IMR-90 (cell line): ENCODE measurements at regions not wholly inside any gene's neighbourhood (a gene's known extent, or its start where the extent isn't known, plus 50 kb on each side); places are given as distances from the start of the nearest gene placed in this dataset.
A peak's percentile ranks its signal among the peaks of the same experiment; 100 is the strongest.

Source experiments
- ATAC-seq: fragments of 200-7000 bp; cut with Tn5 transposase; 2 replicates; pipeline ENCODE4 v1.9.1; 2020; ENCODE audit warnings: low read depth, mild to moderate bottlenecking, moderate library complexity
- BruUV-seq: library from RNA; stranded (reverse); fragments of 400-500 nt; replicated peaks from 2 replicates; lab custom pipeline; 2021; lab: Mats Ljungman, UMichigan
- CTCF ChIA-PET: fragments of 300-600 bp; formaldehyde crosslinking; extraction: SDS; loops from one replicate; lab custom pipeline; 2021; ENCODE audit warnings: antibody characterized with exemption; lab: Yijun Ruan, JAX
- POLR2A ChIA-PET: fragments of 300-600 bp; sonication (Branson Sonifier 250); formaldehyde crosslinking; loops from one replicate; lab custom pipeline; 2022; ENCODE audit warnings: antibody characterized with exemption; ENCODE audit not compliant: unreplicated experiment; lab: Charles Lee
- DNase-seq: peaks from one replicate; pipeline ENCODE4 v3.0.0; 2013
- H2AFZ ChIP-seq: replicated peaks from 2 replicates; pipeline ENCODE3; 2013; ENCODE audit warnings: low read length, mild to moderate bottlenecking; ENCODE audit not compliant: poor library complexity
- H2AK5ac ChIP-seq: 2 replicates; pipeline ENCODE4 v1.6.1; 2013; ENCODE audit warnings: low read depth, low read length, inconsistent platforms
- H2AK9ac ChIP-seq: replicated peaks from 2 replicates; pipeline ENCODE3; 2013; ENCODE audit warnings: mild to moderate bottlenecking, low read depth, low read length, moderate library complexity; ENCODE audit not compliant: poor library complexity
- H2BK120ac ChIP-seq: 2 replicates; pipeline ENCODE4 v1.6.1; 2013; ENCODE audit warnings: low read depth, low read length, inconsistent platforms
- H2BK15ac ChIP-seq: 3 replicates; pipeline ENCODE4 v1.6.1; 2013; ENCODE audit warnings: low read depth, low read length, inconsistent platforms
- H2BK20ac ChIP-seq: 2 replicates; pipeline ENCODE4 v1.6.1; 2013; ENCODE audit warnings: low read depth, mild to moderate bottlenecking, inconsistent platforms, low read length, moderate library complexity
- H2BK5ac ChIP-seq: 2 replicates; pipeline ENCODE4 v1.6.1; 2013; ENCODE audit warnings: mild to moderate bottlenecking, low read depth, low read length, inconsistent platforms; ENCODE audit not compliant: poor library complexity, severe bottlenecking
- H3K14ac ChIP-seq: replicated peaks from 2 replicates; pipeline ENCODE4 v1.6.1; 2013; ENCODE audit warnings: low read depth, low read length, inconsistent platforms
- H3K18ac ChIP-seq: 2 replicates; pipeline ENCODE4 v1.6.1; 2013; ENCODE audit warnings: low read depth, low read length, control low read depth
- H3K23ac ChIP-seq: 2 replicates; pipeline ENCODE4 v1.6.1; 2013; ENCODE audit warnings: low read depth, low read length, inconsistent platforms
- H3K27ac ChIP-seq: 2 replicates; pipeline ENCODE4 v1.5.1; 2013; ENCODE audit warnings: mild to moderate bottlenecking, control low read depth, low read length; ENCODE audit not compliant: insufficient read depth
- H3K27me3 ChIP-seq: 2 replicates; pipeline ENCODE4 v1.6.1; 2013; ENCODE audit warnings: low read length; ENCODE audit not compliant: control insufficient read depth, insufficient read depth
- H3K36me3 ChIP-seq: 2 replicates; pipeline ENCODE4 v1.6.1; 2013; ENCODE audit warnings: low read length, mixed read lengths; ENCODE audit not compliant: control insufficient read depth, insufficient read depth
- H3K4ac ChIP-seq: 2 replicates; pipeline ENCODE4 v1.6.1; 2013; ENCODE audit warnings: low read depth, low read length, inconsistent platforms
- H3K4me1 ChIP-seq: 2 replicates; pipeline ENCODE4 v1.6.1; 2013; ENCODE audit warnings: low read length, mixed read lengths; ENCODE audit not compliant: control insufficient read depth, insufficient read depth
- H3K4me2 ChIP-seq: 2 replicates; pipeline ENCODE4 v1.6.1; 2013; ENCODE audit warnings: low read depth, mild to moderate bottlenecking, control low read depth, low read length, moderate library complexity
- H3K4me3 ChIP-seq: 2 replicates; pipeline ENCODE4 v1.5.1; 2013; ENCODE audit warnings: low read depth, mild to moderate bottlenecking, control low read depth, low read length, moderate library complexity; ENCODE audit not compliant: insufficient read depth
- H3K56ac ChIP-seq: 2 replicates; pipeline ENCODE4 v1.6.1; 2013; ENCODE audit warnings: low read length, inconsistent platforms; ENCODE audit not compliant: insufficient read depth; ENCODE audit errors: extremely low read depth
- H3K79me1 ChIP-seq, 2 experiments: 2 replicates each; pipeline ENCODE4 v1.6.1; 2013; ENCODE audit warnings: low read length in 2 of 2, inconsistent platforms in 1 of 2, low read depth in 1 of 2
- H3K9ac ChIP-seq: 2 replicates; pipeline ENCODE4 v1.6.1; 2013; ENCODE audit warnings: low read depth, low read length, control low read depth
- H3K9me1 ChIP-seq: 2 replicates; pipeline ENCODE4 v1.6.1; 2013; ENCODE audit warnings: low read length, inconsistent platforms; ENCODE audit not compliant: insufficient read depth
- H3K9me3 ChIP-seq: 2 replicates; pipeline ENCODE4 v1.6.1; 2013; ENCODE audit warnings: low read length; ENCODE audit not compliant: control insufficient read depth, insufficient read depth
- H4K20me1 ChIP-seq: 2 replicates; pipeline ENCODE4 v1.6.1; 2013; ENCODE audit warnings: low read length, inconsistent platforms; ENCODE audit not compliant: insufficient read depth
- H4K5ac ChIP-seq: 2 replicates; pipeline ENCODE4 v1.6.1; 2013; ENCODE audit warnings: mild to moderate bottlenecking, low read depth, low read length, control low read depth
- H4K8ac ChIP-seq, 2 experiments: 2 replicates each; pipeline ENCODE4 v1.6.1; 2013; ENCODE audit warnings: low read depth in 2 of 2, low read length in 2 of 2, control low read depth in 1 of 2, inconsistent platforms in 1 of 2
- H4K91ac ChIP-seq: 2 replicates; pipeline ENCODE4 v1.6.1; 2013; ENCODE audit warnings: low read depth, low read length, inconsistent platforms; ENCODE audit not compliant: insufficient read depth
- BHLHE40 ChIP-seq: fragments of 150-350 bp; IDR thresholded peaks from 2 replicates; pipeline ENCODE4 v1.6.1; 2016; ENCODE audit warnings: mild to moderate bottlenecking, low read depth, low read length
- CEBPB ChIP-seq: IDR thresholded peaks from 2 replicates; pipeline ENCODE4 v1.6.1; 2012; ENCODE audit warnings: low read depth, low read length, improper control_type of control experiment
- CHD1 ChIP-seq: IDR thresholded peaks from 2 replicates; pipeline ENCODE4 v1.6.1; 2012; ENCODE audit warnings: low read depth, low read length, improper control_type of control experiment
- CTCF ChIP-seq: conservative IDR thresholded peaks from 2 replicates; pipeline ENCODE4 v1.5.1; 2012; ENCODE audit warnings: mild to moderate bottlenecking, low read depth, low read length, improper control_type of control experiment
- ELK1 ChIP-seq: fragments of 150-350 bp; IDR thresholded peaks from 2 replicates; pipeline ENCODE4 v1.6.1; 2016; ENCODE audit warnings: low read depth, mild to moderate bottlenecking, low read length, moderate library complexity, borderline replicate concordance
- FOS ChIP-seq: fragments of 150-350 bp; IDR thresholded peaks from 2 replicates; pipeline ENCODE4 v1.6.1; 2016; ENCODE audit warnings: low read depth, low read length
- MAFK ChIP-seq: IDR thresholded peaks from 2 replicates; pipeline ENCODE4 v1.6.1; 2012; ENCODE audit warnings: low read depth, low read length, improper control_type of control experiment
- MAZ ChIP-seq: IDR thresholded peaks from 2 replicates; pipeline ENCODE4 v1.6.1; 2012; ENCODE audit warnings: low read depth, mild to moderate bottlenecking, low read length, improper control_type of control experiment, moderate library complexity, borderline replicate concordance
- MXI1 ChIP-seq: IDR thresholded peaks from 2 replicates; pipeline ENCODE4 v1.6.1; 2012; ENCODE audit warnings: low read depth, mild to moderate bottlenecking, low read length, moderate library complexity, borderline replicate concordance
- NFE2L2 ChIP-seq: fragments of 150-350 bp; IDR thresholded peaks from 2 replicates; pipeline ENCODE4 v1.6.1; 2016; ENCODE audit warnings: low read depth, mild to moderate bottlenecking, low read length
- POLR2A ChIP-seq: IDR thresholded peaks from 2 replicates; pipeline ENCODE4 v1.6.1; 2012; ENCODE audit warnings: mild to moderate bottlenecking, low read depth, low read length
- RAD21 ChIP-seq: IDR thresholded peaks from 2 replicates; pipeline ENCODE4 v1.6.1; 2012; ENCODE audit warnings: low read length, improper control_type of control experiment
- RCOR1 ChIP-seq: IDR thresholded peaks from 2 replicates; pipeline ENCODE4 v1.6.1; 2012; ENCODE audit warnings: mild to moderate bottlenecking, low read length, improper control_type of control experiment; ENCODE audit not compliant: insufficient replicate concordance
- RFX5 ChIP-seq: IDR thresholded peaks from 2 replicates; pipeline ENCODE4 v1.8.0; 2012; ENCODE audit warnings: low read depth, mild to moderate bottlenecking, low read length, moderate library complexity
- SMC3 ChIP-seq: fragments of 150-350 bp; IDR thresholded peaks from 2 replicates; pipeline ENCODE4 v1.6.1; 2016; ENCODE audit warnings: low read depth, mild to moderate bottlenecking, antibody characterized with exemption, low read length, moderate library complexity
- USF2 ChIP-seq: fragments of 150-350 bp; IDR thresholded peaks from 2 replicates; pipeline ENCODE4 v1.6.1; 2017; ENCODE audit warnings: mild to moderate bottlenecking, antibody characterized with exemption, low read length, low read depth
- WGBS, 2 experiments: methylation state at CpG; one replicate each; pipeline versions ENCODE4 v1.1.5 to v1.1.7; 2013; ENCODE audit warnings: missing lambda C conversion rate in 2 of 2; ENCODE audit not compliant: insufficient read length in 1 of 2; ENCODE audit errors: extremely low coverage in 2 of 2; 5-methylcytosine and 5-hydroxymethylcytosine counted together
- dilution Hi-C: fragments of 300-500 bp; cut with HindIII; formaldehyde crosslinking; loops from one replicate; pipeline ENCODE4 v1.14.3; 2018; ENCODE audit warnings: low sequenced_read_pairs; ENCODE audit not compliant: unreplicated experiment
- in situ Hi-C: fragments of 300-500 bp; cut with MboI; formaldehyde crosslinking; loops from 3 replicates; pipeline ENCODE4 v1.14.3; 2019; ENCODE audit warnings: low sequenced_read_pairs, inconsistent platforms, mixed read lengths
- intact Hi-C: fragments of 100-400 bp; cut with micrococcal nuclease; formaldehyde crosslinking; loops from 2 replicates; pipeline ENCODE4 v1.10.0; 2022

GRCh38 chr1:218718206-218718605, 373.1 kb downstream of the TGFB2 start:
- Histone ChIP-seq H3K4ac (peak overlapping the region; percentile 39), H3K14ac (peak overlapping the region; percentile 3; the same call in 1 of the 2 replicates), H3K56ac (peak overlapping the region; percentile 45; the same call in 1 of the 2 replicates), H3K36me3 (no peaks in the 10 kb centered on the region), H3K4me2 (peak overlapping the region; percentile 25; the same call in 1 of the 2 replicates), H2AK9ac (no peak overlapping the region), H2BK120ac (peak overlapping the region; percentile 61), H2AFZ (no peak overlapping the region), H3K9ac (peak overlapping the region; percentile 71), H3K9me1 (no peaks in the 10 kb centered on the region), H4K5ac (peak overlapping the region; percentile 95), H4K91ac (peak overlapping the region; percentile 58), H3K4me3 (no peak overlapping the region), H2BK15ac (peak overlapping the region; percentile 55; the same call in 1 of the 3 replicates), H4K20me1 (no peaks in the 10 kb centered on the region), H3K9me3 (no peaks in the 10 kb centered on the region), H4K8ac (peak overlapping the region; percentile 32 to 97), H3K23ac (peak overlapping the region; percentile 21), H2BK5ac (peak overlapping the region; percentile 82), H3K27ac (peak overlapping the region; percentile 78; the same call in 1 of the 2 replicates), H2BK20ac (peak overlapping the region; percentile 75), H2AK5ac (peak overlapping the region; percentile 59), H3K27me3 (no peaks in the 10 kb centered on the region), H3K18ac (peak overlapping the region; percentile 100), H3K4me1 (peaks cover 13% of the 10 kb centered on the region), H3K79me1 (no peaks in the 10 kb centered on the region)
- in situ Hi-C loops: no loop called here
- BruUV-seq: no TSS peak
- no CpG with 5 or more reads among the region's 3 CpGs for WGBS, 2 experiments
- DNase-seq (peak; percentile 37), ATAC-seq (no peak)
- CTCF ChIA-PET: no interaction called here
- TF ChIP-seq POLR2A: no peak
- no peak for TF ChIP-seq CEBPB
- no peak for TF ChIP-seq NFE2L2
- no peak for TF ChIP-seq ELK1
- TF ChIP-seq FOS: no peak
- TF ChIP-seq USF2: no peak
- TF ChIP-seq RCOR1: no peak
- TF ChIP-seq RFX5: no peak
- TF ChIP-seq MAFK: no peak
- no peak for TF ChIP-seq MXI1
- TF ChIP-seq CTCF: no peak
- TF ChIP-seq SMC3: no peak
- TF ChIP-seq BHLHE40: no peak
- no peak for TF ChIP-seq CHD1
- TF ChIP-seq RAD21: no peak
- TF ChIP-seq MAZ: no peak
- intact Hi-C loops: no loop called here
- POLR2A ChIA-PET: no interaction called here
- dilution Hi-C loops: no loop called here
